Heart left ventricle (tissue), 13 donors: ENCODE measurements at regions not wholly inside any gene's neighbourhood (a gene's known extent, or its start where the extent isn't known, plus 50 kb on each side); places are given as distances from the start of the nearest gene placed in this dataset.

ENCODE experiments used
- POLR2A ChIP-seq, 2 donors: fragments of 450-650 bp; IDR thresholded peaks; one replicate each; pipeline ENCODE4 v1.6.1; 2017; ENCODE audit warnings: antibody characterized with exemption in 2 of 2, mild to moderate bottlenecking in 2 of 2, moderate library complexity in 2 of 2
- TF ChIP-seq, protein P1 (sequence below), 12 donors: fragments of 200-600 bp; sonication (generic) in 4 of 12; IDR thresholded peaks; one replicate each; pipeline versions ENCODE4 v1.5.0 to v1.8.0; 2018 to 2022; ENCODE audit warnings: antibody characterized with exemption in 12 of 12, mild to moderate bottlenecking in 5 of 12
- donor health status: ischemic (EF 13 %, LVEDD 7.1; RV severe dilation, severe dysfunction).
- donor health status: DM: no; HTN: yes; CAD: no.
- donor health status: DM: no; HTN: no; CAD: no.
- donor health status: ischemic (EF 25% LVEDD 6.9; RV normal size, moderate dysfunction).
- donor health status: ischemic (EF 25% LVEDD 5.7; RV mildly dilated, moderate dysfunction).
- donor health status: ischemic (EF 35%, LVEDD 5.7; RV mildly dilated, moderate dysfunction).
- donor health status: nonischemic (EF 11% LVEDD 7.7; RV severe dilation, severe dysfunction).
- donor health status: DM: yes; HTN: yes; CAD: no.
- donor health status: PGD.
- donor health status: ischemic (EF 29% LVEDD 5.4; RV normal size, mild dysfunction).
- donor health status: nonischemic (EF 23%, LVEDD 6.1; RV moderate dilation, normal function).

DNA sequence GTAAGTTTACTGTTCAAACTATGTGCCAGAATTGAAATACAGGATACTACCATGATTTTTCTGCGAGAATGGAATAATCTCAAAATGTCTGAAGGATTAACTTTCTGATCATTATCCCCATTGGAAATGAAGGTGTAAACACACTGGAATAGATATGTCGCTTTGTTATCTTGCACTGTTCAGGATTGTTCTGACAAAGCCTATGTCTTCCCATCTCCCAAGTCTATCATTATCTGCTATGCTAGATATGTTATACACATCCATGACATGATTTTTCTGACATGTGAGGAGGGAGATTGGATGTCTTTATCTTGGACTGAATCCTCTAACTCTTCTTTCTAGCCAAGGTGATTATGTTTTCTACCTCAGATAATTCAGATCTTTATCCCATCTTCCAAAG, 1239.3 kb upstream of the ADGRL4 start:
- TF ChIP-seq, protein P1, sequence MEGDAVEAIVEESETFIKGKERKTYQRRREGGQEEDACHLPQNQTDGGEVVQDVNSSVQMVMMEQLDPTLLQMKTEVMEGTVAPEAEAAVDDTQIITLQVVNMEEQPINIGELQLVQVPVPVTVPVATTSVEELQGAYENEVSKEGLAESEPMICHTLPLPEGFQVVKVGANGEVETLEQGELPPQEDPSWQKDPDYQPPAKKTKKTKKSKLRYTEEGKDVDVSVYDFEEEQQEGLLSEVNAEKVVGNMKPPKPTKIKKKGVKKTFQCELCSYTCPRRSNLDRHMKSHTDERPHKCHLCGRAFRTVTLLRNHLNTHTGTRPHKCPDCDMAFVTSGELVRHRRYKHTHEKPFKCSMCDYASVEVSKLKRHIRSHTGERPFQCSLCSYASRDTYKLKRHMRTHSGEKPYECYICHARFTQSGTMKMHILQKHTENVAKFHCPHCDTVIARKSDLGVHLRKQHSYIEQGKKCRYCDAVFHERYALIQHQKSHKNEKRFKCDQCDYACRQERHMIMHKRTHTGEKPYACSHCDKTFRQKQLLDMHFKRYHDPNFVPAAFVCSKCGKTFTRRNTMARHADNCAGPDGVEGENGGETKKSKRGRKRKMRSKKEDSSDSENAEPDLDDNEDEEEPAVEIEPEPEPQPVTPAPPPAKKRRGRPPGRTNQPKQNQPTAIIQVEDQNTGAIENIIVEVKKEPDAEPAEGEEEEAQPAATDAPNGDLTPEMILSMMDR (IDR thresholded peaks at IDR 0.05): no peak
- TF ChIP-seq POLR2A (IDR thresholded peaks at IDR 0.05): no peak
